NCI-H446 (cell line): ENCODE measurements at regions not wholly inside any gene's neighbourhood (a gene's known extent, or its start where the extent isn't known, plus 50 kb on each side); places are given as distances from the start of the nearest gene placed in this dataset.
A peak's percentile ranks its signal among the peaks of the same experiment; 100 is the strongest.
"Not testable (repeated sequence)": the region's sequence is repeated elsewhere in the genome, so short reads cannot be mapped to it uniquely, and the experiment has no call there.

Experiments used
- DNase-seq, 2 experiments: peaks; one replicate each; lab custom pipeline; 2025; lab: John Stamatoyannopoulos, UW

DNA sequence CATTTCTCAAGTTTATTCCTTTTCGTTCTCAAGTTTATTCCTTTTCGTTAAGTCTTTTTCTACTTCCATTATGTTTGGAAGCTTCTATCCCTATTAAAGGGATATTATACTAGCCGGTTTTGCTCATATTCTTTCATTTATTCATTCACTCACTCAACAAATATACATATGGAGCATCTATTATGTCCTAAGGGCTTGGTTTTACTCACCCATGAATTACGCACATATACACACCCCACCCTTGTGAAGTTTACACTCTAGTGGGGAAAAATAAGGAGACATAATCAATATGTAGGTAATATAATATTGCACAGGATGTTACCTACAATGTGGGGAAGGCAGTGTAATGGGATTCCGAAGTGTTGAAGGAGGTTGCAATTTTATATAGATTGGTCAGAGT is 90.5 kb downstream of the ACTL7B start:
- no peak for DNase-seq

DNA sequence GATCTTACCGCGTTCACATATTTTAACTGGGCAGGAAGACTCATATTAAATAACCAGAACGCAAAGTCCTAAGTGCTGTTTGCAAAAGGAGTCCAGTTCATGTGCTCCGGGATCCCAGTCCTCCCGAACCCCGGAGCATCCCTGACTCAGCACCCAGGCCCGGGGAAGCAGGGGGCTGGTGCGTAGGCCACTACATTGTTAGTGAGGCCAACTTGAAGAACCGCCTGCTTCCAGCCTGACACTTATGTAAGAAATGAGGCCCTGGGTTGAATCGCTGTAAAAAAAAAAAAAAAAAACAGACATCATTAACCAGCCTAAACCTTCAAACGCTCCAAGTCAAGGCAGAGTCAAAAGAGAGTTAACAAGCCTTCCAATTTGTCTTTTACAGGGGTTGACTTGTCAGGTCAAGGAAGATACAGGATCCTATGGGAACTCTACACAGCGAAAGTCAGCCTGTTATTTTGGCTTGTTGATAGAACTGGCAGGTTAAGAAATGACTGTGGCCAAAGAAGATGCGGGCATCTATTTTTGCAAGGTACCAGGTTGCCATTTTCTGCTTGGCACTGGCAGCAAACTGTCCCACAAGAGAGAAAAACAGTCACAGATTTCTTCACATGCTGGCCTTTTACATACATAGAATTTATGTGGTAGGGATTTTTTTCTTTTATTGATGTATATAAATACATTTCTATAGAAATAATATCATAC is 93.3 kb downstream of the ACTL7B start:
- no peak for DNase-seq

DNA sequence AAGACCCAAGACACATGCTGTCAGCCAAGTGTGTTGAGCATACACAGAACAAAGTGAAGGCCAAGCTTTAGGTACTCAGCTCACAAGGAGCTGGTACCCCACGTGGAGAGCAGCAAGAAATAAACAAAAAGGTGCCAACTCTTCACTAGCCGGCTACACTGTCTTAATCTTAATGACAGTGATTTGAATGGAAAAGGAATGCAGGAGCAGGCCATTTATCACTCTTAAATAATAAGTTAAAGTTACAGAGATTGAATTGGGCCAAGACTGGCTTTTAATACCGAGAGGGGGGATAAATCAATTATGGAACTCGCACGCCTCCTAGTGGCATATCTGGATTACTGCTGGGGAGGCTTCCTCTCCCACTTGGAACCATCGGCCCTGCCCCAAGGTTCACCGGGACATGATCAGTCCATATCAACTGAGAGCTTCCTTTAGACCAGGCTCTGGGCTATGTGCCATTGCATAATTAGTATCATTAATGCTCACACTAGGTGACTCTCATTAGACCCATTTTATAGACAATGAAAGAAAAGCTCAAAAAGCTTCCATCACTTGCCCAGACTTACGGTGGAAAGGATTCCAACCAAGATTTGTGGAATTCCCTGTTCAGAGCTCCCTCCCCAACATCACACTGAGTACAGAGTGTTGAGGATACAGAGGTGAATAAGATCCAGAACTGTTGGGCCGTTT is 94.0 kb downstream of the ACTL7B start:
- peak in 1 of 2 experiments; percentile 41 for DNase-seq

DNA sequence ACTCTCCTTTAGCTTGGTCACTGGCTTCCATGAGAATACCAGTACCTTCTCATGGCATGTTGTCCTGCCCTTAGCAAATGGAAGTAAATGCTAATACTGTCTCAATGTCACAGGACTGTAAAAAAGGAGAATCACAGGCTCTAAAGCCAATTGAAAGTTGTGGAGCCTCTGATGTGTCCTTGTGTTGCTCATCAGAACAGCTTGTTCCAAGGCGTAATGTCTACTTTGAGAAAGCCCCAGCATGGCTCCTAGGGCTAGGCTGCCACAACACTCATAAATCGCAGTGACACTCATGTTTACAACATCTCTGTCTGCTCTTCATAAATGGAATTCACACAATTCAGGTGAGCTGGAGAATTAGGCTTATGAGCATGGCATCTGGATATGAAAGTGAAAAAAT is 94.9 kb downstream of the ACTL7B start:
- DNase-seq = no peak

DNA sequence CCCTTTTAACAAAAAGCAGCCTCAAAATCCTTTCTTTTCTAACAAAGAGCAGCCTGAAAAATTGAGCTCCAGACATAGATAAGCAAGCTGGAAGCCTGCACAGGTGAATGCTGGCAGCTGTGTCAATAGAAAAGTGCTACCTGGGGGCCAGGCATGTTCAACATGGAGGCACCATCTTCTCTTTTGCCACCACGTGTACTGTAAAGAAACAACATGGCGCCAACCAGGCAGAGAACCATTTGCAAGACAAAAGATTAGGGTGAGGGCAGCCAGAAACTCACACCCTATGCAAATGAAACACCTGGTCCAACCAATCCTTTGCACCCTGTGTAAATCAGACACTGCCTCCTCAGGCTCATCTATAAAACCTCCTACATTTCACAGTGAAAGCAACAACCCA is 96.0 kb downstream of the ACTL7B start:
- no peak for DNase-seq

DNA sequence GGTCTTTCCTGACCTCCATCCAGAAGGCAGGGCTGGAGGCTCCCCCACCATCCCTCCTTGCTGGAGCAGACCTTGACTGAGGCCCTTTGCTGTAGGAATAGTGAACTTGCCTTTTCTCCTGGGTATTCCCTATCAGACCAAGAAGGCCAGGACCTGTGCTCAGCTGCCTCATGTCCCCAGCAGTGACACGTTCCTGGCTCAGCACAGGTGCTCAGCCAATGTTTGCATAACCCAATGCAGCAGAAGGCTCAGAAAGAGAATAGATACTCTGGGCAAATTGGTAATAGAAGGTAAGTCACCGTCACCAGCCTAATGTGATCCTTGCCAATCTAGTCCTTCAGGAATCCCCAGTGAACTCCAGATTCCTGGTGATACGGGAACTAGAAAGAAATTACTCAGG is 96.4 kb downstream of the ACTL7B start:
- no peak for DNase-seq

DNA sequence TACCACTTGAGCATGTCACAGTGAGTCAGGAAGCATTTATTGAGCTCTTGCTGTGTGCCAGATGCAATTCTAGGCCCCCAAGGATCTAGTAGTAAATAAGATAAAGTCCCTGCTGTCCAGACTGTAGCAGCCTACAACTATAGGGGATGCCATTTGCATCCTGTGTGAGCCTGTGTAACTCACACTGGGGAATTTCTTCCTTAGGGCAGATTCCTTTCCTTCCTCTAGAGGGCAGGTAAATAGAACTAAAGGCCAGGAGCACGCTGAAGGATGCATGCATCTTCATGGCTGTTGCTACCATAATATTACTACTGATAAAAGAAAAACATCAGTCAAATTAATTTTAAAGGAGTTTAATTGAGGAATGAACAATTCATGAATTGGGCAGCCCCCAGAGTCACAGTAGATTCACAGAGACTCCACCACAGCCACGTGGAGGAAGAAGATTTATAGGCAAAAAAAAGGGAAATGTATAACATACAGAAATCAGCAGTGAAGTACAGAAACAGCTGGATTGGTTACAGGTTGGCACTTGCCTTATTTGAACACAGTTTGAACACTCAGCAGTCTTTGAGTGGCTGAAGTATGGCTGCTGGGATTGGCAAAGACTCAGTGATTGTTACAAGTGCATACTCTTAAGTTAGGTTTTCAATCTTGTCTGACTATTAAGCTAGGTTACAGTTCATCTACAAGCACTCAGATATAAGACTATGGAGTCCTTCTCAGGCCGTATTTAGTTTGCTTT is 98.9 kb downstream of the ACTL7B start:
- DNase-seq = no peak

DNA sequence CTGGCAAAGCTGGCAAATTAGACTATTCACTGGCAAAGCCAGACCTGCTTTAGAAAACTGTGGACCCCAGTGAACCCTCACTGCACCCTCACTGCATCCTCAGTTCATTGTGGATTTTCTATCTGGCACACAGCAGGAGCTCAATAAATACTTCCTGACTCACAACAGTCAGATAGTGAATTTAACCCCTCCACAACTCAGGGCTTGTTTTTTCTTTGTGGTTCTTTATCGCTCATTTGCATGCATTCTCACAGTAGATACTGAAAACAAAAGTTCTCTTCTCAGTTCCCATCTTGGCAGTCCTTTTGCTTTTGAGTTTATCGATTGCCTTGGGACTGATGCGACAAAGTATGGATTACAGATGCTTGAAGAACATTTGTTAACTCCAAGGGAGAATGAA is 99.8 kb downstream of the ACTL7B start:
- DNase-seq = no peak

DNA sequence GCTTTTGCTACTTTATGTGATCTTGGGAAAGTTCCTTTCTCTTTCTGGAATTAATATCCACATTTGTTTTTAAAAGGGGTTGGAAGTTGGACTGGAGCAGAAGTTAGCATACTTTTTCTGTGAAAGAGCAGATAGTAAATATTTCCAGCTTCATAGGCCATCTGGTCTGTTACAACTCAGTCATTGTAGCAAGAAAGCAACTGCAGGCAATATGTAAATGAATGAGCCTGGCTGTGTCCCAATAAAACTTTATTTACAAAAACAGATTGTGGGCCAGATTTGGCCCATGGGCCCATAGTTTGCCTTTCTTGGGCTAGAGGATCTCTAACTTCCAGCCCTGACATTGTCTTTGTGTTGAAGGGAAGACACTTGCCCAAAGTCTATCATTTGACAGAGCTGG is 104.4 kb downstream of the ACTL7B start:
- peak in 1 of 2 experiments; percentile 5 for DNase-seq

DNA sequence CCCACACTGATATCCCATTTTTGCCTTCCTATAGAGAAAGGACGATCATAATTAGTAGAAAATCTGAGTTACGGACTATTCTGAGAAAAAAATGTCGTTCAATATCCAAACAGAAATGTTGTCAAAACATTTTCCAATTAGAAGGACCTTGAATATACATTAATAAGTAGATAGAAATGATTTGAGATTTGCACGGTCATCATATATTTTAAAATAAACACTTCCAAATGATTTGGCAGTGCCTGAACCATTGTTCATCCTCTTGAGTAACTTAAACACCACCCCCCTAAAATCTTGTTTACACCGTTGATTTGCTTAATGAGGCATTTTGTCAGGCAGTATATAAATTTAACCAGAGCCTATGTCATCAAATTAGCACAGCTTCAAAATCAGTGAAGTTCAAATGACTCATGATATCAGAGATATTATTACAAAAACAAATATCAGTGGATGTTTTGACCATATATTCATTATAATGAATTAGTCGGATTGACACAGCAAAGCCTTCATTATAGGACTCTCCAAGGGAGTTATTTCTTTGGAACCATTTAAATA is 105.0 kb downstream of the ACTL7B start:
- no peak for DNase-seq

DNA sequence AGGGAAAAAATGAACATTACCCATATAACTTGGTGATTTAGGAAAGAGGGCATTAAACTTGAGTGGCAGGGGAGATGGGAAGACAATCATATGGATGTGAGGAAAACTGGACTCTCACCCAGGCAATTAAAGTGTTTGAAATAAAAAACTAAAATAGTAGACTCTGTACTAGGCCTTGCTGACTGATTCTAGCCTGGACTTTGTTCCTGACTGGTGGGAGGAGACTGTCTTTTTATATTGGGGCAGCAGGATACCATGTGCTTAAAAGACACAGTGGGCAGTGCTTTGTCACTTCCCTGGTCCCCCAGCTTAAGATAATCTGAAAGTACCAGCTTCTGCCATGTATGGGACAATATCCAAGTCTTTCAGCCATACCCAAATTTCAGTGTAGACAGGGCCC is 107.0 kb downstream of the ACTL7B start:
- no peak for DNase-seq

DNA sequence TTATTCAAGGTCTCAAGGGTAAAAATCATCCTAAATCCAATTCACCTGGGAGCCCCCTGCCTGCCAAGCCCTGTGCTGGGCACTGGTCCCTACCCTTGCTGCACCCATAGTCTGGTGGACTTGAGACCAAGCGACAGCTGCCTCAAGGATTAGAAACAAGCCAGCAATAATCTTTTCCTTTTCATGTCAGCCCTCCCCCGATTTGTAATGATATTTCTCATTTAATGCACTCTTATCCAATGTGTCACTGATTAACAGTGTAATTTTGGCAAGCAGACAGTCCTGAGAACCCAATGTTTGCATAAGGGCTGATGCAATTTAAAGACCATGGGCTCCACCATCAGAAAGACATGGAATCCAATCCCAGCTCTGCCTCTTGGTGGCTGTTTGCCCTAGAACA is 108.9 kb downstream of the ACTL7B start:
- peak in 1 of 2 experiments; percentile 12 for DNase-seq

DNA sequence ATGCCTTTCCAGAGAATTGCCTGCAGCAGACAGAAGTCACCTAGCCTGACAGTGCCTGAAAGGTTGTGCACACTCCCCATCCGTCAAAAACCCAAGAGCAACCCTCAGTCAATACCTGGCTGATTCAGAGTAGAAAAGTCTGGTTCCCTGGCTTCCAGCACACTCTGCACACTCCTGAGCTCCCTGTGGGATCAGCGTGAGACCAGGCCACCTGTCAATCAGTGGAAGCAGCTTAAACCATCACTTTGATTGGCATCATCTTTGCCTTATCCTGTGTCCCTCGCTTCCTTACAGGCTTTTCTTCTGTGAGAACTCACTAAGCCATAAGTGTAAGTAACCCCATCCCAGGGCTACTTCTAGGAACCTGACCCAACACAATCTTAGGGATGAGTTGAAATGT is 109.8 kb downstream of the ACTL7B start:
- DNase-seq = no peak

DNA sequence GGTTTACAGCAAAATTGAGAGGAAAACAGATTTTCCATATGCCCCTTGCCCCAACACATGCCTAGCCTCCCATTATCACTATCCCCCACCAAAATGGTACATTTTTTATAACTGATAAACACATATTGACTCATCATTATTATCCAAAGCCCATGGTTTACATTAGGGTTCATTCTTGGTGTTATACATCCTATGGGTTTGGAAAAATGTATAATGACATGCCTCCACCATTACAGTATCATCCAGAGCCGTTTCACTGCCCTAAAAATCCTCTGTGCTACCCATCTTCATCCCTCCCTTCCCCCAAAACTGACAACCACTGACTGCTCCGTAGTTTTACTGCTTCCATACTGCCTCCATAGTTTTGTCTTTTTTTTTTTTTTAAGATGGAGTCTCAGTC is 111.1 kb downstream of the ACTL7B start:
- DNase-seq = no peak

DNA sequence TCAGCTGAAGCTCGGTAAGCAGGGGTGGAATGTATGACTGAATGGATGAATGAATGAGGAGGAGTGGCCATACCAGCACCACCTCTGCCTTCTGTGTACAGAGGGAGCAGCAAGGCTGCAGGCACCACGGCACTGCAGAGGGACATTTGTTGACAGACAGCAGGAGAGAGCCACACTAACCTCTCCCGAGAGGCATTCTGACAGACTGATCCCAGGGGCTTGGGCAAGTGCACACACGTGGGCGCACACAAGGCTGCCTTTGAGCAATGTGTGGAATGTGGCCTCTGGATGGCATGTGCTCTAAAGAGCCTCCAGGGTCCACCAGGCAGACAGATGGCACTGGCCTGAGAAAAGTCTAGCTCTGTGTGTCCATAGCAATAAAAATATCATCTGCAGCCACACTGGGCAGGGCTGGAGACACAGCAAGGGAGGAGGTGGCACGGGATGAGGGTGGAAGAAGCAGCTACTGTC is 111.8 kb downstream of the ACTL7B start:
- DNase-seq = peak in 1 of 2 experiments; percentile 19

DNA sequence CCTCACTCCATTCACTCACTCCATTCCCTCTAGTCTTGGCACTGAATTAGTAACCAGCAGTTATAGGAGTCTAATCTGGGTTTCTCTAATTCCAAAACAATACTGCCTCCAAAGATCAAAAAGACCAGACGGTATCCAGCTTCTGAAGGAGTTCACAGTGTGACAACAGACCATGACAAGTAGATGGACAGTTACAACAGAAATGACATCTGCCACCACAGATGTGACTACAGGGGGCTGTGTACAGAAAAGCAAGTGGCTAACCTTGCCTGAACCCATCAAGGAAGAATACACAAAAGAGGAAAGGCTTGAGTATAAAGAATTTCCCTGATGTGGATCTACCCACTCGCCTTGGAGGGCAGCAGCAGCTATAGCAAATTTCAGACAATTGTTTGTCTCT is 112.4 kb downstream of the ACTL7B start:
- no peak for DNase-seq

DNA sequence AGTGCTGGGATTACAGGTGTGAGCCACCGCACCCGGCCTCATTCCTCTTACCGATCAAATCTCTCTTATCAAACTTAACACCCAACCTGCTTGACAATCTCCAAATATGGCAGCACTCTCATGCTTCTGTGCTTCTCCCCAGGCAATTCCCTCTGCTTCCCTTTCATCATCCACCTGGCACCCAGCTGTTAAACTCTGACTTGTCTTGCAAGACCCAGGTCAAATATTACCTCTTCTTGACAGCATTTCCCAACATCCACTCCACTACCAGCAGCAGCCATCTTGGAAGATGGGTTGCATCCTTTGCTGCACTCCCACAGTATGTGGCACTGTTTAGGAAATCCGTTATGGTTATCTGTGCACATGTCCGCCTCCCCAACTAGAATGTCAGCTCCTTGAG is 113.6 kb downstream of the ACTL7B start:
- DNase-seq = no peak

DNA sequence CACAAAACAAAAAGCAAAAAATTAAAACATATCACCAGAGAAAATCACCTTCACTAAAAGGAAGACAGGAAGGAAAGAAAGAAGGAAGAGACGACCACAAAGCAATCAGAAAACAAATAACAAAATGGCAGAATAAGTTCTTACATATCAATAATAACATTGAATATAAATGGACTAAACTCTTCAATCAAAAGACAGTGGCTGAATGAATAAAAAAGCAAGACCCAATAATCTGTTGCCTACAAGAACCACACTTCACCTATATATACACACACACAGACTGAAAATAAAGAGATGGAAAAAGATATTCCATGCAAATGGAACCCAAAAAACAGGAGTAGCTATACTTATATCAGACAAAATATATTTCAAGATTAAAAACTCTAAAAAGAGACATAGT is 124.5 kb downstream of the ACTL7B start:
- DNase-seq = not testable (repeated sequence)

DNA sequence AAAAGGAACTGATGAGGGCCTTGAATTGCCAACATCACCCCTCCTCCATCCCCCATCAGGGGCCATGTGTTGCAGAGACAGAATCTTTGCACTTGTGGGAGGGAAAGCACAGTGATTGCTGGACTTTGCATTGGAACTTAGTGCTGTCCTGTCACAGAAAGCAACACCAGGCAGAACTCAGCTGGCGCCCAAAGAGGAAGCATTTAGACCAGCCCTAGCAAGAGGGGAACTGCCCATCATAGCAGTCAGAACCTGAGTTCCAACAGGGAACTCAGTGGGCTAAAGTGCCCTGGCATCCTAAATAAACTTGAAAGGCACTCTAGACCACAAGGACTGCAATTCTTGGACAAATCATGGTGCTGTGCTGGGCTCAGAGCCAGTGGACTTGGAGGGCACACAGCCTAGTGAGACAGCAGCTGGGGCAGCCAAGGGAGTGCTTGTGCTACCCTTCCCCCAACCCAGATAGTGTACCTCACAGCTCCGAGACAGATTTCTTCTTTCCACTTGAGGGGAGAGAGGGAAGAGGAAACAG is 128.1 kb downstream of the ACTL7B start:
- DNase-seq = peak in 1 of 2 experiments; percentile 69

DNA sequence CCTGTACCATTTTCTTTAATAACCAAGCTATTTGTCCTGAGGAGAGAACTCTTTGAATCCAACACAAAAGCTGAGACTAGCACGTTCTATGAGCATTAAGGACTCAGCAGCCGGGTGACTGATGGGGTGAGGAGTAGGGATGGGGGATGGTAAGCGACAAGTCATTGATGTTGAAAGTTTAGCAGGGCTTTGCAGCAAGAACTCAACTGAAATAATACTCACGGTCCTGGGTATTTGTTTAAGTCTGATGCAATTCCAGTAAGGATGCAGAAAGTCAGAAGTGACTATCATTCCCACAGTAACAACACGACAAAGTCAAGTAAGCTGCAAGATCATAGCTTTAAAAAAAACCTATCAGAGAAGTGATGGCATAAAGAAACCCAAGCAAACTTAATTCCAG is 131.1 kb downstream of the ACTL7B start:
- no peak for DNase-seq

DNA sequence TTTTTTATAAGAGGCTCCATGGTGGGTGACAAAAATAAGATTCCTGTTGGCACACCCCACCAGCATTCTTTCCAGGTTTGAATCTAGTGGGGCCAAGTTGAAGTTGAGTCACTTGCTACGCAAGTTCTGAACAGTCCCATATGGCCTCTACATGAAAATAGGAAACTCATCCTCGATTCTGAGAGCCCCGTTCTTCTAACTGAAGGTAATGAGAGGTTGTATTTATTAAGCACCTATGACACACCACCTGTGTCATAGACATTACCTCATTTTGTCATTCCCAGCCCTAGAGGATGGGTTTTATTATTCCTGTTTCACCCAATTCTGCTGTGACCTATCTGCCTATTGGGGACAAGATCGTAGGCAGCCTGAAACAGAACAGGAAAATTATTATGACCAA is 131.7 kb downstream of the ACTL7B start:
- no peak for DNase-seq

DNA sequence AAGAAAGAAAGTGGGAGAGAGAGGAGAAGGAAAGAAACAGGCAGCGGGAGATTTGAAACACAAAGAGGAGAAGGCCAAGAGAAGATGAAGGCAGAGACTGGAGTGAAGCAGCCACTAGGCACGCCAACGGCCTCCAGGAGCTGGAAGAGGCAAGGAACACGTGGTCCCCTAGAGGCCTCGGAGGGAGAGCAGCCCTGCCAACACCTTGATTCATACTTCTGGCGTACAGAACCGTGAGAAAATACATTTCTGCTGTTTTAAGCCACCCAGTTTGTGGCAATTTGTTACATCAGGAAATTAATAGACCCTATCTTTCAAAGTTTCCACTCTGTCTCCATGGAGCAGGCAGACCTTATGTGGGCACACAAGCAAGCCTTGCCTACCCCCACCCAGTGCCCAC is 133.4 kb downstream of the ACTL7B start:
- peak in 1 of 2 experiments; percentile 2 for DNase-seq
